WTC11 (cell line): ENCODE measurements at regions not wholly inside any gene's neighbourhood (a gene's known extent, or its start where the extent isn't known, plus 50 kb on each side); places are given as distances from the start of the nearest gene placed in this dataset.

Experiments
- AR ChIP-seq: fragments of 250-450 bp; sonication (Bioruptor Pico); IDR thresholded peaks from 2 replicates; pipeline ENCODE4 v1.9.0; 2021; ENCODE audit warnings: mild to moderate bottlenecking
- ATF2 ChIP-seq: sonication (generic); formaldehyde crosslinking; IDR thresholded peaks from 2 replicates; pipeline ENCODE4 v1.8.1; 2022; ENCODE audit warnings: low read depth, missing genetic modification reagents, borderline replicate concordance
- ATF6 ChIP-seq: sonication (generic); formaldehyde crosslinking; IDR thresholded peaks from 2 replicates; pipeline ENCODE4 v1.8.1; 2023; ENCODE audit warnings: mild to moderate bottlenecking, missing genetic modification reagents
- CBFB ChIP-seq: sonication (generic); formaldehyde crosslinking; IDR thresholded peaks from 2 replicates; pipeline ENCODE4 v1.8.1; 2022; ENCODE audit warnings: mild to moderate bottlenecking, low read depth, missing genetic modification reagents
- CTCF ChIP-seq: fragments of 200-600 bp; IDR thresholded peaks from 2 replicates; pipeline ENCODE4 v1.8.0; 2022; ENCODE audit warnings: antibody characterized with exemption
- ELF4 ChIP-seq: sonication (generic); formaldehyde crosslinking; IDR thresholded peaks from 2 replicates; pipeline ENCODE4 v1.8.1; 2022; ENCODE audit warnings: low read depth, mild to moderate bottlenecking, moderate library complexity, missing genetic modification reagents
- FOXJ3 ChIP-seq: sonication (generic); formaldehyde crosslinking; IDR thresholded peaks from 2 replicates; pipeline ENCODE4 v1.9.0; 2021; ENCODE audit warnings: missing genetic modification reagents, mild to moderate bottlenecking, borderline replicate concordance
- FOXP4 ChIP-seq: sonication (generic); formaldehyde crosslinking; IDR thresholded peaks from 2 replicates; pipeline ENCODE4 v1.8.0; 2022; ENCODE audit warnings: mild to moderate bottlenecking, missing genetic modification reagents
- HMGXB4 ChIP-seq: sonication (generic); formaldehyde crosslinking; IDR thresholded peaks from 2 replicates; pipeline ENCODE4 v1.8.1; 2023; ENCODE audit warnings: mild to moderate bottlenecking, moderate library complexity, missing genetic modification reagents
- NR3C1 ChIP-seq: sonication (generic); formaldehyde crosslinking; conservative IDR thresholded peaks from 2 replicates; pipeline ENCODE4 v1.8.1; 2023; ENCODE audit warnings: low read depth, mild to moderate bottlenecking, missing genetic modification reagents
- TP53 ChIP-seq: sonication (generic); formaldehyde crosslinking; IDR thresholded peaks from 2 replicates; pipeline ENCODE4 v1.8.1; 2023; ENCODE audit warnings: mild to moderate bottlenecking, missing genetic modification reagents
- ZNF121 ChIP-seq: sonication (generic); formaldehyde crosslinking; IDR thresholded peaks from 2 replicates; pipeline ENCODE4 v1.8.0; 2023; ENCODE audit warnings: missing genetic modification reagents
- ZNF219 ChIP-seq: sonication (generic); formaldehyde crosslinking; IDR thresholded peaks from 2 replicates; pipeline ENCODE4 v1.8.0; 2023; ENCODE audit warnings: missing genetic modification reagents, mild to moderate bottlenecking, borderline replicate concordance

GRCh38 chr7:48813472-48813871 is 110.9 kb upstream of the CDC14C start:
- TF ChIP-seq TP53 (CRISPR knock-in tag) = no peak
- no peak for TF ChIP-seq CBFB (CRISPR knock-in tag)
- no peak for TF ChIP-seq HMGXB4 (CRISPR knock-in tag)
- no peak for TF ChIP-seq ZNF121
- no peak for TF ChIP-seq CTCF
- TF ChIP-seq FOXP4 = no peak
- TF ChIP-seq ZNF219 (CRISPR knock-in tag) = no peak
- TF ChIP-seq ATF2 = no peak
- no peak for TF ChIP-seq ELF4 (CRISPR knock-in tag)
- no peak for TF ChIP-seq AR (CRISPR knock-in tag)
- no peak for TF ChIP-seq FOXJ3 (CRISPR knock-in tag)
- no peak for TF ChIP-seq ATF6 (CRISPR knock-in tag)
- no peak for TF ChIP-seq NR3C1 (CRISPR knock-in tag)
